K562 (cell line): ENCODE measurements at regions not wholly inside any gene's neighbourhood (a gene's known extent, or its start where the extent isn't known, plus 50 kb on each side); places are given as distances from the start of the nearest gene placed in this dataset.

ENCODE experiments used
- ATAC-seq: fragments of 200-7000 bp; cut with Tn5 transposase; 3 replicates; pipeline ENCODE4 v1.9.1; 2020; ENCODE audit warnings: moderate library complexity
- BruUV-seq: library from RNA; stranded (reverse); fragments of 400-500 nt; replicated peaks from 2 replicates; lab custom pipeline; 2021; lab: Mats Ljungman, UMichigan
- CTCF ChIA-PET: fragments of 300-600 bp; formaldehyde crosslinking; extraction: SDS; loops from one replicate; lab custom pipeline; 2021; ENCODE audit warnings: low intra/inter-chr PET ratio; lab: Yijun Ruan, JAX
- POLR2A ChIA-PET: fragments of 300-600, 350-650 bp; sonication (Branson Sonifier 250); formaldehyde crosslinking; extraction: SDS; loops from one replicate; lab custom pipeline; 2021; ENCODE audit warnings: antibody characterized with exemption, inconsistent platforms; lab: Yijun Ruan, JAX
- DNase-seq, 4 experiments: peaks; one replicate each; pipeline versions ENCODE4 v3.0.0 to v3.0.0-alpha.2; 2011 to 2018; ENCODE audit warnings: low spot score in 3 of 4, mixed read lengths in 3 of 4; ENCODE audit errors: extremely low read depth in 1 of 4
- FAIRE-seq: peaks from 2 replicates; lab custom pipeline; 2011; peaks lifted over from hg19 to GRCh38; lab: Jason Lieb, UNC
- H2AFZ ChIP-seq: 2 replicates; pipeline ENCODE4 v1.6.0; 2011; ENCODE audit warnings: low read depth, low read length, control low read depth, inconsistent platforms
- H3K27ac ChIP-seq: fragments of 200-600 bp; 3 replicates; pipeline ENCODE4 v1.8.0; 2011; ENCODE audit warnings: low read depth, mild to moderate bottlenecking, control low read depth, inconsistent platforms, low read length, moderate library complexity, mixed read lengths; ENCODE audit errors: extremely low read depth
- H3K27me3 ChIP-seq, 2 experiments: fragments of 300-600 bp in 1 of 2; 2 replicates in 1 of 2; 3 replicates in 1 of 2; pipeline versions ENCODE4 v1.6.0 to v1.8.0; 2011; ENCODE audit warnings: inconsistent platforms in 2 of 2, low read length in 2 of 2, mild to moderate bottlenecking in 1 of 2, mixed read lengths in 1 of 2, moderate library complexity in 1 of 2; ENCODE audit not compliant: control insufficient read depth in 2 of 2, insufficient read depth in 2 of 2
- H3K36me3 ChIP-seq: fragments of 300-600 bp; 3 replicates; pipeline ENCODE4 v1.8.0; 2011; ENCODE audit warnings: mild to moderate bottlenecking, low read length, inconsistent platforms; ENCODE audit not compliant: control insufficient read depth, insufficient read depth
- H3K4me1 ChIP-seq, 2 experiments: fragments of 200-600 bp in 1 of 2; replicated peaks in 1 of 2; 2 replicates in 1 of 2; 3 replicates in 1 of 2; pipeline versions ENCODE4 v1.5.1 to v1.8.0; 2011; ENCODE audit warnings: inconsistent platforms in 2 of 2, low read length in 2 of 2, mild to moderate bottlenecking in 1 of 2, mixed read lengths in 1 of 2, moderate library complexity in 1 of 2; ENCODE audit not compliant: control insufficient read depth in 2 of 2, insufficient read depth in 2 of 2
- H3K4me2 ChIP-seq: 2 replicates; pipeline ENCODE4 v1.6.1; 2011; ENCODE audit warnings: low read length, control low read depth, inconsistent platforms, mixed read lengths; ENCODE audit not compliant: insufficient read depth
- H3K4me3 ChIP-seq: fragments of 200-600 bp; sonication (generic), shearing (Covaris generic); 2 replicates; pipeline ENCODE4 v1.5.1; 2016; ENCODE audit warnings: control low read depth, inconsistent platforms
- H3K79me2 ChIP-seq: fragments of 200-600 bp; 3 replicates; pipeline ENCODE4 v1.8.0; 2011; ENCODE audit warnings: low read length, inconsistent platforms; ENCODE audit not compliant: control insufficient read depth, insufficient read depth
- H3K9ac ChIP-seq, 2 experiments: 2 replicates each; pipeline versions ENCODE4 v1.6.0 to v1.6.1; 2011; ENCODE audit warnings: low read depth in 2 of 2, low read length in 2 of 2, control low read depth in 1 of 2, inconsistent platforms in 1 of 2, mild to moderate bottlenecking in 1 of 2, mixed read lengths in 1 of 2; ENCODE audit not compliant: insufficient read depth in 1 of 2
- H3K9me1 ChIP-seq: one replicate; pipeline ENCODE4 v1.6.0; 2011; ENCODE audit warnings: inconsistent platforms, mild to moderate bottlenecking, low read length, moderate library complexity; ENCODE audit not compliant: control insufficient read depth, insufficient read depth
- H3K9me3 ChIP-seq: replicated peaks from 2 replicates; pipeline ENCODE4 v1.5.1; 2011; ENCODE audit warnings: low read depth, low read length, inconsistent platforms; ENCODE audit not compliant: control insufficient read depth, insufficient read depth
- H4K20me1 ChIP-seq: replicated peaks from 2 replicates; pipeline ENCODE4 v1.6.1; 2011; ENCODE audit warnings: low read length, inconsistent platforms, mixed read lengths; ENCODE audit not compliant: control insufficient read depth, insufficient read depth
- BMI1 ChIP-seq: fragments of 150-350 bp; IDR thresholded peaks from 2 replicates; pipeline ENCODE4 v1.6.1; 2014; ENCODE audit warnings: low read length
- BRD9 ChIP-seq: fragments of 450-650 bp; IDR thresholded peaks from 2 replicates; pipeline ENCODE4 v1.6.1; 2018; ENCODE audit warnings: low read depth; ENCODE audit not compliant: partially characterized antibody
- CBFA2T2 ChIP-seq: fragments of 450-650 bp; conservative IDR thresholded peaks from 2 replicates; pipeline ENCODE4 v1.6.1; 2017; ENCODE audit warnings: mild to moderate bottlenecking
- E2F5 ChIP-seq: sonication (generic); formaldehyde crosslinking; IDR thresholded peaks from 2 replicates; pipeline ENCODE4 v1.8.0; 2022; ENCODE audit warnings: mild to moderate bottlenecking, missing genetic modification reagents
- ETV1 ChIP-seq: fragments of 450-650 bp; conservative IDR thresholded peaks from 2 replicates; pipeline ENCODE4 v1.6.1; 2016; ENCODE audit warnings: missing genetic modification characterization, control low read depth, low read depth, missing compliant biosample characterization
- EZH2 ChIP-seq: IDR thresholded peaks from 2 replicates; pipeline ENCODE4 v1.6.1; 2012; ENCODE audit warnings: low read depth, mild to moderate bottlenecking, inconsistent platforms, low read length, borderline replicate concordance
- MLLT1 ChIP-seq, 2 experiments: fragments of 450-650 bp; IDR thresholded peaks; 2 replicates each; pipeline ENCODE4 v1.6.1; 2016
- PTRF ChIP-seq: fragments of 450-650 bp; IDR thresholded peaks from 2 replicates; pipeline ENCODE4 v1.6.1; 2016; ENCODE audit warnings: mild to moderate bottlenecking, missing genetic modification characterization, missing compliant biosample characterization
- SIX5 ChIP-seq, 2 experiments: IDR thresholded peaks; 2 replicates each; pipeline ENCODE4 v1.6.1; 2011; ENCODE audit warnings: low read length in 2 of 2, borderline replicate concordance in 1 of 2, low read depth in 1 of 2, mild to moderate bottlenecking in 1 of 2, moderate library complexity in 1 of 2; ENCODE audit not compliant: insufficient read depth in 1 of 2
- SMAD1 ChIP-seq: fragments of 150-350 bp; IDR thresholded peaks from 2 replicates; pipeline ENCODE4 v1.6.1; 2014; ENCODE audit warnings: low read length, low read depth; ENCODE audit not compliant: partially characterized antibody
- ZC3H11A ChIP-seq: IDR thresholded peaks from 2 replicates; pipeline ENCODE4 v1.6.1; 2012; ENCODE audit warnings: low read depth, low read length, improper control_type of control experiment
- ZC3H4 ChIP-seq: sonication (generic); formaldehyde crosslinking; IDR thresholded peaks from 2 replicates; pipeline ENCODE4 v1.9.0; 2021; ENCODE audit warnings: missing genetic modification reagents, borderline replicate concordance
- ZNF165 ChIP-seq: fragments of 250-450 bp; sonication (Bioruptor Pico); IDR thresholded peaks from 2 replicates; pipeline ENCODE4 v1.4.0; 2020; ENCODE audit warnings: borderline replicate concordance
- ZNF280B ChIP-seq: fragments of 250-450 bp; sonication (Bioruptor Pico); IDR thresholded peaks from 2 replicates; pipeline ENCODE4 v1.5.1; 2021; ENCODE audit warnings: mild to moderate bottlenecking
- ZNF583 ChIP-seq: fragments of 250-450 bp; sonication (Bioruptor Pico); IDR thresholded peaks from 2 replicates; pipeline ENCODE4 v1.4.0; 2020
- ZNF780A ChIP-seq: fragments of 250-450 bp; sonication (Bioruptor Pico); IDR thresholded peaks from 2 replicates; pipeline ENCODE4 v1.5.0; 2021; ENCODE audit warnings: mild to moderate bottlenecking
- WGBS: fragments of 100-300 bp; shearing (Covaris generic); methylation state at CpG from one replicate; pipeline ENCODE4 v1.1.6; 2016; ENCODE audit warnings: low coverage, mixed read lengths; ENCODE audit not compliant: insufficient coverage; ENCODE audit errors: missing lambda C conversion rate; 5-methylcytosine and 5-hydroxymethylcytosine counted together
- in situ Hi-C: fragments of 300-500 bp; cut with MboI; formaldehyde crosslinking; loops from 4 replicates; pipeline ENCODE4 v1.15.0; 2018; ENCODE audit warnings: inconsistent platforms, mixed read lengths
- intact Hi-C: fragments of 100-400 bp; cut with micrococcal nuclease; formaldehyde crosslinking; loops from 2 replicates; pipeline ENCODE4 v1.14.2; 2022

- Histone ChIP-seq H2AFZ (no peak overlapping the region), H3K4me2 (no peak overlapping the region), H3K9ac (no peak overlapping the region), H3K27ac (no peak overlapping the region), H4K20me1 (no peaks in the 10 kb centered on the region), H3K9me1 (no peaks in the 10 kb centered on the region), H3K9me3 (no peaks in the 10 kb centered on the region), H3K36me3 (no peaks in the 10 kb centered on the region), H3K4me3 (no peak overlapping the region), H3K27me3 (no peaks in the 10 kb centered on the region), H3K79me2 (no peaks in the 10 kb centered on the region), H3K4me1 (no peaks in the 10 kb centered on the region; a peak in 2 of 5 replicates)
- BruUV-seq: no TSS peak
- FAIRE-seq: no peak
- DNase-seq: no peak
- CTCF ChIA-PET: no interaction called here
- 0% methylated on average over 1 of the region's 1 CpG for WGBS
- TF ChIP-seq BMI1: no peak
- no peak for TF ChIP-seq EZH2
- no peak for TF ChIP-seq SMAD1
- no peak for TF ChIP-seq PTRF (tag)
- TF ChIP-seq ZNF165 (CRISPR knock-in tag): no peak
- no peak for TF ChIP-seq BRD9
- TF ChIP-seq ZNF780A: no peak
- TF ChIP-seq E2F5 (CRISPR knock-in tag): no peak
- no peak for TF ChIP-seq MLLT1 (IDR thresholded peaks at IDR 0.05)
- no peak for TF ChIP-seq ZNF280B (CRISPR knock-in tag)
- TF ChIP-seq ZC3H11A: no peak
- no peak for TF ChIP-seq ZNF583 (CRISPR knock-in tag)
- no peak for TF ChIP-seq ZC3H4
- no peak for TF ChIP-seq CBFA2T2
- TF ChIP-seq SIX5 (IDR thresholded peaks at IDR 0.05; ENCODE audit: borderline replicate concordance in 1 of 2, insufficient read depth in 1 of 2, low read depth in 1 of 2, low read length in 2 of 2): no peak
- no peak for TF ChIP-seq ETV1 (tag)
- intact Hi-C loops (no loop called here), in situ Hi-C loops (no loop called here)
- POLR2A ChIA-PET: no interaction called here
- no peak for ATAC-seq
These were observed 120.5 kb upstream of the C1GALT1C1 start for GRCh38 chrX:120750381-120750780.
